ENCODE measurements at regions not wholly inside any gene's neighbourhood (a gene's known extent, or its start where the extent isn't known, plus 50 kb on each side); places are given as distances from the start of the nearest gene placed in this dataset.

DNA sequence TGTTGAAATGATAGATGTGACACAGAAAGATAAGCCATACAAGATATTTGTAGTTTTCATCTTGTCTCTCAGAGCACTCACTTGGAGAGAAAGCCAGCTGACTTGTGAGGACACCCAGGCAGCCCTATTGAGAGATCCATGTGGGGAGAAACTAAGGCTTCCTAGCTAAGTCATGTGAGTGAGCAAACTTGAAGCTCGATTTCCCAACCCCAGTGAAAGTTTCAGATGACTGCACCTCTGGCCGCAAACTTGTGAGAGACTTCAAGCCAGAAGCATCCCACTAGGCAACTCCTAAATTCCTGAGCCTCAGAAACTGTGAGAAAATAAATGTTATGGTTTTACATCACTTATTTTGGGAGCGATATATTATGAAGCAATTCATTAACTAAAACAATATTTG is 832.3 kb downstream of the LTN1 start:
- DNase-seq, result no peak
- WGBS, 2 experiments (ENCODE audit: insufficient coverage in 1 of 2, insufficient read length in 1 of 2), result 83% methylated on average over 2 of the region's 3 CpGs; no CpG with 5 or more reads in 1 of the 2 experiments
- TF ChIP-seq, protein P1, sequence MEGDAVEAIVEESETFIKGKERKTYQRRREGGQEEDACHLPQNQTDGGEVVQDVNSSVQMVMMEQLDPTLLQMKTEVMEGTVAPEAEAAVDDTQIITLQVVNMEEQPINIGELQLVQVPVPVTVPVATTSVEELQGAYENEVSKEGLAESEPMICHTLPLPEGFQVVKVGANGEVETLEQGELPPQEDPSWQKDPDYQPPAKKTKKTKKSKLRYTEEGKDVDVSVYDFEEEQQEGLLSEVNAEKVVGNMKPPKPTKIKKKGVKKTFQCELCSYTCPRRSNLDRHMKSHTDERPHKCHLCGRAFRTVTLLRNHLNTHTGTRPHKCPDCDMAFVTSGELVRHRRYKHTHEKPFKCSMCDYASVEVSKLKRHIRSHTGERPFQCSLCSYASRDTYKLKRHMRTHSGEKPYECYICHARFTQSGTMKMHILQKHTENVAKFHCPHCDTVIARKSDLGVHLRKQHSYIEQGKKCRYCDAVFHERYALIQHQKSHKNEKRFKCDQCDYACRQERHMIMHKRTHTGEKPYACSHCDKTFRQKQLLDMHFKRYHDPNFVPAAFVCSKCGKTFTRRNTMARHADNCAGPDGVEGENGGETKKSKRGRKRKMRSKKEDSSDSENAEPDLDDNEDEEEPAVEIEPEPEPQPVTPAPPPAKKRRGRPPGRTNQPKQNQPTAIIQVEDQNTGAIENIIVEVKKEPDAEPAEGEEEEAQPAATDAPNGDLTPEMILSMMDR (conservative IDR thresholded peaks at IDR 0.05), result no peak
- Histone ChIP-seq H3K9ac (ENCODE audit: extremely low read depth, low read length, poor library complexity, severe bottlenecking) (no peak overlapping the region), H3K27ac (ENCODE audit: low read depth, low read length) (no peak overlapping the region), H3K4me3 (ENCODE audit: low read length) (peak overlapping the region; percentile 63), H3K9me3 (ENCODE audit: control insufficient read depth, low read length) (no peaks in the 10 kb centered on the region), H3K27me3 (ENCODE audit: control insufficient read depth, insufficient read depth, low read length, poor library complexity, severe bottlenecking) (no peaks in the 10 kb centered on the region), H3K4me1 (ENCODE audit: control insufficient read depth, insufficient read depth, low read length) (no peaks in the 10 kb centered on the region), H3K36me3 (ENCODE audit: control insufficient read depth, insufficient read depth, low read length) (no peaks in the 10 kb centered on the region)
- Mint-ChIP-seq H3K4me3 (peak overlapping the region; percentile 80), H3K27ac (peak overlapping the region; percentile 48), H3K9me3 (peaks cover 22% of the 10 kb centered on the region), H3K36me3 (ENCODE audit: low read depth) (peaks cover 42% of the 10 kb centered on the region), H3K4me1 (peaks cover 37% of the 10 kb centered on the region), H3K27me3 (ENCODE audit: insufficient read depth) (no peaks in the 10 kb centered on the region)

DNA sequence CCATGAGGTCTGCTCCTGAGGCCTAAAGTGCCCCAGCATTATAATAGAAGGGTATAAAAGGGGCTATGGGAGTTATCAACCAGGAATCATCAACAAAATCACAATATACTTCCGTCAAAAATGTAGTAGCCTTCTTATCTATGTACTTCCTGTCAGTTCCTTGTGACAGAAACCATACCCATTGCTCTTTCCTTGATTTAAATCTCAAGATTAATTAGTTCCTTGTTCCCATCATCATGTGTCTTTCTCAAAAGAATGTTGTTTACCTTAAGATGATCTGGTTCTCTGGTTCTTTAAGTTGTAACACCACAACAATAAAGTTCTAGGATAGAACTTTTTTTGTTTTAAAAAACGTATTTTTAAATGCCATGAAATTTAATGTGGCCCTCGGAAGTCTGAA is 833.3 kb downstream of the LTN1 start:
- no peak overlapping the region for H3K27ac Mint-ChIP-seq
- WGBS, 2 experiments (ENCODE audit: insufficient coverage in 1 of 2, insufficient read length in 1 of 2), result 50 to 71% methylated on average over 1 to 3 of the region's 3 CpGs
- H3K4me1 ChIP-seq (ENCODE audit: control insufficient read depth, insufficient read depth, low read length), result no peaks in the 10 kb centered on the region

DNA sequence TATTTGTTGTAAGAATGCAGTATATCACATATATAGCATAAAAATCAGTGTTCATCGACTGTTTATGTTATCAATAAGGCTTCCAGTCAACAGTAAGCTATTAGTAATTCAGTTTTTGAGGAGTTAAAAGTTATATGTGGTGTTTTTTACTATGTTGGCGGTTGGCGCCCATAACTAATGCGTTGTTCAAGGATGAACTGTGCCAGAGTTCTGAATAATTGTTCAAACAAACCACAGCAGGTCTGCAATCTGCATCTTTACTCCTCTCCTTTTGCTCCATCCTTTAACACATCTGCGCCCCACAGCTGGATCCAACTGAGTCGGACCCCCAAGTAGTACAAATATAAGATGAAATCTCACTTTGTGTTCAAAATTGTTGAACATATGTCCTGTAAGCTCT is 836.1 kb downstream of the LTN1 start:
- TF ChIP-seq, protein P1 (conservative IDR thresholded peaks at IDR 0.05), result no peak
- 90 to 94% methylated on average over 6 of the region's 6 CpGs for WGBS, 2 experiments (ENCODE audit: insufficient coverage in 1 of 2, insufficient read length in 1 of 2)
- no peak overlapping the region for H3K27ac Mint-ChIP-seq
- H3K4me3 ChIP-seq (ENCODE audit: low read length), result no peak overlapping the region
- H3K36me3 ChIP-seq (ENCODE audit: control insufficient read depth, insufficient read depth, low read length), result no peaks in the 10 kb centered on the region
- peaks cover 17% of the 10 kb centered on the region for H3K4me1 Mint-ChIP-seq
- peaks cover 8% of the 10 kb centered on the region for H3K9me3 Mint-ChIP-seq
- DNase-seq, result no peak
- H3K36me3 Mint-ChIP-seq (ENCODE audit: low read depth), result peaks cover 18% of the 10 kb centered on the region
- no peaks in the 10 kb centered on the region for H3K27me3 ChIP-seq (ENCODE audit: control insufficient read depth, insufficient read depth, low read length, poor library complexity, severe bottlenecking)
- H3K27ac ChIP-seq (ENCODE audit: low read depth, low read length), result no peak overlapping the region
- no peaks in the 10 kb centered on the region for H3K4me1 ChIP-seq (ENCODE audit: control insufficient read depth, insufficient read depth, low read length)
- H3K9me3 ChIP-seq (ENCODE audit: control insufficient read depth, low read length), result no peaks in the 10 kb centered on the region
- no peaks in the 10 kb centered on the region for H3K27me3 Mint-ChIP-seq (ENCODE audit: insufficient read depth)
- H3K4me3 Mint-ChIP-seq, result no peak overlapping the region
- H3K9ac ChIP-seq (ENCODE audit: extremely low read depth, low read length, poor library complexity, severe bottlenecking), result no peak overlapping the region

More for the DNA sequence above, 833.3 kb downstream of the LTN1 start:
- Mint-ChIP-seq H3K36me3 (ENCODE audit: low read depth) (peaks cover 37% of the 10 kb centered on the region), H3K9me3 (peaks cover 22% of the 10 kb centered on the region), H3K4me1 (peaks cover 27% of the 10 kb centered on the region), H3K4me3 (no peak overlapping the region), H3K27me3 (ENCODE audit: insufficient read depth) (no peaks in the 10 kb centered on the region)
- no peaks in the 10 kb centered on the region for H3K27me3 ChIP-seq (ENCODE audit: control insufficient read depth, insufficient read depth, low read length, poor library complexity, severe bottlenecking)
- no peaks in the 10 kb centered on the region for H3K9me3 ChIP-seq (ENCODE audit: control insufficient read depth, low read length)
- TF ChIP-seq, protein P1 (conservative IDR thresholded peaks at IDR 0.05), result no peak
- no peaks in the 10 kb centered on the region for H3K36me3 ChIP-seq (ENCODE audit: control insufficient read depth, insufficient read depth, low read length)
- no peak for DNase-seq
- no peak overlapping the region for H3K27ac ChIP-seq (ENCODE audit: low read depth, low read length)
- H3K4me3 ChIP-seq (ENCODE audit: low read length), result no peak overlapping the region
- no peak overlapping the region for H3K9ac ChIP-seq (ENCODE audit: extremely low read depth, low read length, poor library complexity, severe bottlenecking)

All from endodermal cell (in vitro differentiated cells).